ENCODE measurements at regions not wholly inside any gene's neighbourhood (a gene's known extent, or its start where the extent isn't known, plus 50 kb on each side); places are given as distances from the start of the nearest gene placed in this dataset.
"Not testable (repeated sequence)": the region's sequence is repeated elsewhere in the genome, so short reads cannot be mapped to it uniquely, and the experiment has no call there.

- no peaks in the 10 kb centered on the region for H3K9me3 ChIP-seq (ENCODE audit: control insufficient read depth, low read length)
- DNase-seq (no peak), ATAC-seq (no peak)
- 93% methylated on average over 3 of the region's 3 CpGs for WGBS
- intact Hi-C loops (cut with DNase I) = no loop called here
- H3K27me3 ChIP-seq (ENCODE audit: control insufficient read depth, insufficient read depth) = no peaks in the 10 kb centered on the region
- no peak overlapping the region for H3K4me3 ChIP-seq (ENCODE audit: low read length)
- no peaks in the 10 kb centered on the region for H3K4me1 ChIP-seq (ENCODE audit: control insufficient read depth, insufficient read depth, low read length)
- no peak overlapping the region for H3K27ac ChIP-seq (ENCODE audit: low read length)
These were observed 78.0 kb upstream of the LHFPL2 start for GRCh38 chr5:78726571-78726970.

GRCh38 chr5:78726003-78726402 is 77.4 kb upstream of the LHFPL2 start:
- H3K4me1 ChIP-seq (ENCODE audit: control insufficient read depth, insufficient read depth, low read length) = no peaks in the 10 kb centered on the region
- no peak for ATAC-seq

GRCh38 chr5:78724061-78724460 is 75.5 kb upstream of the LHFPL2 start:
- no peaks in the 10 kb centered on the region for H3K4me1 ChIP-seq (ENCODE audit: control insufficient read depth, insufficient read depth, low read length)
- H3K27ac ChIP-seq (ENCODE audit: low read length) = no peak overlapping the region
- no peaks in the 10 kb centered on the region for H3K27me3 ChIP-seq (ENCODE audit: control insufficient read depth, insufficient read depth)
- no peak overlapping the region for H3K4me3 ChIP-seq (ENCODE audit: low read length)
- H3K9me3 ChIP-seq (ENCODE audit: control insufficient read depth, low read length) = no peaks in the 10 kb centered on the region
- ATAC-seq (no peak), DNase-seq (no peak)
- intact Hi-C loops (cut with DNase I) = no loop called here

More at GRCh38 chr5:78726003-78726402, 77.4 kb upstream of the LHFPL2 start:
- no peak overlapping the region for H3K27ac ChIP-seq (ENCODE audit: low read length)
- no peaks in the 10 kb centered on the region for H3K9me3 ChIP-seq (ENCODE audit: control insufficient read depth, low read length)
- DNase-seq = no peak
- WGBS = 96% methylated on average over 3 of the region's 3 CpGs
- no peak overlapping the region for H3K4me3 ChIP-seq (ENCODE audit: low read length)
- no peaks in the 10 kb centered on the region for H3K27me3 ChIP-seq (ENCODE audit: control insufficient read depth, insufficient read depth)
- intact Hi-C loops (cut with DNase I) = no loop called here

DNA sequence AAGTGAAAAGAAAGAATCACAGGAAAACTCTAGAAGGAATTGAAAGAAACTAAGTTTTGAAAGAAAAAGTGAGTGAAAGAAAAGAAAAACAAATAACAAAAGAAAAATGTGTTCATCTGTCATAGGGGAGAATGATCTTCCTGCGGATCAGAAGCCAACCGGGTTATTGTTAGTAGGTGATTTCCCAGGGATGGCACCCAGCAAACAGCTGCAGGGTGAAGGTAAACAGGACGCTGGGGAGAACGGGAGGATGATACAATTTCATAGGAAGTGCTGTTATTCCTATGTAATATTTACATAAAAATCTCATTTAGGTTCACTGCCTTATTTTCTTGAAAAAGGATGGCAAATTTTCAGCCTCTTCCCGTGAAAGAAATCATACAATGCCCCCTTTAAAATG is 72.4 kb upstream of the LHFPL2 start:
- Histone ChIP-seq H3K27me3 (ENCODE audit: control insufficient read depth, insufficient read depth) (no peaks in the 10 kb centered on the region), H3K9me3 (ENCODE audit: control insufficient read depth, low read length) (no peaks in the 10 kb centered on the region), H3K4me1 (ENCODE audit: control insufficient read depth, insufficient read depth, low read length) (no peaks in the 10 kb centered on the region), H3K4me3 (ENCODE audit: low read length) (no peak overlapping the region), H3K27ac (ENCODE audit: low read length) (no peak overlapping the region)
- WGBS = 66% methylated on average over 5 of the region's 5 CpGs
- intact Hi-C loops (cut with DNase I) = no loop called here
- ATAC-seq = no peak
- no peak for DNase-seq

- H3K27ac ChIP-seq (ENCODE audit: low read length) = no peak overlapping the region
- intact Hi-C loops (cut with DNase I) = no loop called here
- no peaks in the 10 kb centered on the region for H3K4me1 ChIP-seq (ENCODE audit: control insufficient read depth, insufficient read depth, low read length)
- H3K9me3 ChIP-seq (ENCODE audit: control insufficient read depth, low read length) = no peaks in the 10 kb centered on the region
- no peak for DNase-seq
- peak; percentile 36 to 38 for ATAC-seq
- 49% methylated on average over 9 of the region's 9 CpGs for WGBS
- no peaks in the 10 kb centered on the region for H3K27me3 ChIP-seq (ENCODE audit: control insufficient read depth, insufficient read depth)
- no peak overlapping the region for H3K4me3 ChIP-seq (ENCODE audit: low read length)
These were observed 71.8 kb upstream of the LHFPL2 start for GRCh38 chr5:78720227-78720985.

DNA sequence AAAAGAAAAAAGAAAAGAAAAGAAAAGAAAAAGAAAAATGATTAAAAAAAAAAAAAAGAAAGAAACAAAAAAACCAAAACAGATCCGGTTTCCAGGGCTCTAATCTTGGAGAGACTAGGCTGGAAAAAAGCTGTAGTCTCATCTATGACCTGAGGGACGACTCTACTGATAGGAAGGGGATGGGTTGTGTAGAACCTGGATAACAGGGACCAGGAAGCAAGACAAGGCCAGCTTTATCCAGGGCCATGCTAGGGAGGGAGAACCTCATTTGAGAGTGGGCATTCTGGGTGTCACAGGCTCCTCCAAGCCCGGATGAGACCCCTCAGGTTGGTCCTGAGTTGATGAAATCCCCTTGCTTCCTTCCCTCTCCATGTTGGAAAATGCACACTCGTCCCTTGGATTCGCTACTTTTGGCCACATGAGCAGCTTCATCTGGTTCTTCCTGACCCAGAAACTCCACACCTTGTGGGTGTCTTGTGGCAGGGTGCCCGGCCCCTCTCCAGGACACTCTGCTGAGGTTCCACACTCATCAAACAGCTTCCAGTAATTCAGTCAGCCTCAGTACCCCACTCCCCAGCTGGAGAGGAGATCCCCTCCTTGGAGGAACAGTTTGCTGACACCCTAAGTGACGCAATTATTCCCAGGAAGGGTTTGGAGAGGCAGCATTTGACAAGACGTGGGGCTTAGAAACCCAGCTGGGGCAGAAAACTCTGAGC is 71.1 kb upstream of the LHFPL2 start:
- WGBS = 84% methylated on average over 8 of the region's 8 CpGs
- Histone ChIP-seq H3K9me3 (ENCODE audit: control insufficient read depth, low read length) (no peaks in the 10 kb centered on the region), H3K4me3 (ENCODE audit: low read length) (no peak overlapping the region), H3K27me3 (ENCODE audit: control insufficient read depth, insufficient read depth) (no peaks in the 10 kb centered on the region), H3K27ac (ENCODE audit: low read length) (no peak overlapping the region), H3K4me1 (ENCODE audit: control insufficient read depth, insufficient read depth, low read length) (no peaks in the 10 kb centered on the region)
- ATAC-seq (peak in 1 of 2 donors; percentile 59), DNase-seq (no peak)
- intact Hi-C loops (cut with DNase I) = no loop called here

DNA sequence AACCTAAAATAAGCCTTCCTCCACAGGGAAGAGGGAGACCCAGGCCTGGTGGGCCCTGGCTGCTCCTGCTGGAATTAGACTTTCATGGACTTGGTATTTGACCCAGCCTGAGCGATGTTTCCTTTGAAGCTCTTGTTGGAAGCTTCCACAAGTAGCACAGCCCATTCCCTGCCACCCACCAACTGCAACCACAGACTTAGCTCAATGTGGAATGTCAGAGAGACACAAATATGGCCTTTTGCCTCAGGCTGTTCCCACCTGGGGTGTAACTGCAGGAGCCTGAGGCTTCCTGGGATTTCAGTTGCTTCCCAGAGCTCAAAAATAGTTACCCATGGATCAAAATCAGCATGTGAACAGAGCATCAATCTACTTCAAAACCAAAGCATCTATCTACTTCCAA is 70.3 kb upstream of the LHFPL2 start:
- no peaks in the 10 kb centered on the region for H3K4me1 ChIP-seq (ENCODE audit: control insufficient read depth, insufficient read depth, low read length)
- no peaks in the 10 kb centered on the region for H3K27me3 ChIP-seq (ENCODE audit: control insufficient read depth, insufficient read depth)
- ATAC-seq (no peak), DNase-seq (no peak)
- H3K9me3 ChIP-seq (ENCODE audit: control insufficient read depth, low read length) = no peaks in the 10 kb centered on the region
- no peak overlapping the region for H3K27ac ChIP-seq (ENCODE audit: low read length)
- H3K4me3 ChIP-seq (ENCODE audit: low read length) = no peak overlapping the region
- intact Hi-C loops (cut with DNase I) = no loop called here
- WGBS = 93% methylated on average over 1 of the region's 1 CpG

DNA sequence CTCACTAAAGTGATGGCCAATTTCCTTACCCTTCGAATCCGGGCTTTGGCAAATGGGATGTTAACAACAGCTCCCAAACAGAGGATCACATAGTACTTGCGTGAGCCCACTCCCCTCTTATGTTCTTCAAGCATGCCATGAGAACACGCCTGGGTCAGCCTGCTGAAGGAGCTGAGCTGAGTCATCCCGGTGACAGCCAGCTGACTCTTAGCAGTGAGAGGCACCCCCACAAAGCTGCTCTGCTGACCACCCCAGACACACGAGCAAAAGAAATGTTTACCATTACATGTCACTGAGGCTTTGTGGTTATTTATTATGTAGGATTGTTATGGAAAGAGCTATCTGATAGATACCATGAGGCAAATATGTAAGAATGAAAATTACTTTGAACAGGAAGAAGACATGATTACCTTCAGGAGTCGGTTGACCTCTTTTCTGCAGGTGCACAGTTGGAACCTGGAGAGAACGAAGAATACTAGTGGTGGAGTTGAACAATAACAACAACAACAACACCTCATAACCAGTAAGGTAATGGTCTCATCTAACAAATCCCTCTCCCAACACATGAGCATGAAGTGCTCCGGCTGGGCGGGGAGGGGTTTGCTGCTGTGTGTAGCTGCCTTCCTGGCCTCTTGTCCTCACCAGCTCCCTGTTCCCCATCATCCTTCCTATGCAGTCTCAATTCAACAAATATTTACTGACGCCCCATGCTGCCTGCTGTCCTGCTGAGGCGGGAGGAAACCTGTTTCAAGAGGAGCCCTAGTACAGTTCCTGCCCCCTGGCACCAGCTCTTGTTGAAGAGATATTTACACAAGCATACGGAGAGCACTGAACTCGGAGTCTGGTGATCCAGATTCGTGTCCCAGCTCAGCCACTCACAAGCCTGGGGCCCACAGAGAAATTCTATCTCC is 69.4 kb upstream of the LHFPL2 start:
- Histone ChIP-seq H3K9me3 (ENCODE audit: control insufficient read depth, low read length) (no peaks in the 10 kb centered on the region), H3K4me1 (ENCODE audit: control insufficient read depth, insufficient read depth, low read length) (no peaks in the 10 kb centered on the region), H3K27ac (ENCODE audit: low read length) (no peak overlapping the region), H3K4me3 (ENCODE audit: low read length) (no peak overlapping the region), H3K27me3 (ENCODE audit: control insufficient read depth, insufficient read depth) (no peaks in the 10 kb centered on the region)
- 89% methylated on average over 15 of the region's 15 CpGs for WGBS
- no peak for DNase-seq
- intact Hi-C loops (cut with DNase I) = no loop called here
- ATAC-seq = no peak

GRCh38 chr5:78716206-78716605 is 67.6 kb upstream of the LHFPL2 start:
- H3K27me3 ChIP-seq (ENCODE audit: control insufficient read depth, insufficient read depth) = no peaks in the 10 kb centered on the region
- no peak overlapping the region for H3K27ac ChIP-seq (ENCODE audit: low read length)
- DNase-seq (no peak), ATAC-seq (no peak)
- H3K4me3 ChIP-seq (ENCODE audit: low read length) = no peak overlapping the region
- WGBS = 74% methylated on average over 1 of the region's 1 CpG
- intact Hi-C loops (cut with DNase I) = no loop called here
- H3K9me3 ChIP-seq (ENCODE audit: control insufficient read depth, low read length) = no peaks in the 10 kb centered on the region
- H3K4me1 ChIP-seq (ENCODE audit: control insufficient read depth, insufficient read depth, low read length) = no peaks in the 10 kb centered on the region

DNA sequence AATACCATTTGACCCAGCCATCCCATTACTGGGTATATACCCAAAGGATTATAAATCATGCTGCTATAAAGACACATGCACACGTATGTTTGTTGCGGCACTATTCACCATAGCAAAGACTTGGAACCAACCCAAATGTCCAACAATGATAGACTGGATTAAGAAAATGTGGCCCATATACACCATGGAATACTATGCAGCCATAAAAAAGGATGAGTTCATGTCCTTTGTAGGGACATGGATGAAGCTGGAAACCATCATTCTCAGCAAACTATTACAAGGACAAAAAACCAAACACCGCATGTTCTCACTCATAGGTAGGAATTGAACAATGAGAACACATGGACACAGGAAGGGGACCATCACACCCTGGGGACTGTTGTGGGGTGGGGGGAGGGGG is 66.8 kb upstream of the LHFPL2 start:
- ATAC-seq; H3K4me3 ChIP-seq (ENCODE audit: low read length); H3K27me3 ChIP-seq (ENCODE audit: control insufficient read depth, insufficient read depth); H3K9me3 ChIP-seq (ENCODE audit: control insufficient read depth, low read length); H3K27ac ChIP-seq (ENCODE audit: low read length); DNase-seq; H3K4me1 ChIP-seq (ENCODE audit: control insufficient read depth, insufficient read depth, low read length); intact Hi-C loops (cut with DNase I): not testable (repeated sequence)
- 90% methylated on average over 3 of the region's 3 CpGs for WGBS

DNA sequence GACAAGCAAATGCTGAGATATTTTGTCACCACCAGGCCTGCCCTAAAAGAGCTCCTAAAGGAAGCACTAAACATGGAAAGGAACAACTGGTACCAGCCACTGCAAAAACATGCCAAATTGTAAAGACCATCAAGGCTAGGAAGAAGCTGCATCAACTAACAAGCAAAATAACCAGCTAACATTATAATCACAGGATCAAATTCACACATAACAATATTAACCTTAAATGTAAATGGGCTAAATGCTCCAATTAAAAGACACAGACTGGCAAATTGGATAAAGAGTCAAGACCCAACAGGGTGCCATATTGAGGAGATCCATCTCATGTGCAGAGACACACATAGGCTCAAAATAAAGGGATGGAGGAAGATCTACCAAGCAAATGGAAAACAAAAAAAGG is 63.1 kb upstream of the LHFPL2 start:
- DNase-seq; intact Hi-C loops (cut with DNase I); ATAC-seq: not testable (repeated sequence)

More for the DNA sequence above, 63.1 kb upstream of the LHFPL2 start:
- H3K4me3 ChIP-seq (ENCODE audit: low read length); H3K27me3 ChIP-seq (ENCODE audit: control insufficient read depth, insufficient read depth); H3K9me3 ChIP-seq (ENCODE audit: control insufficient read depth, low read length); H3K4me1 ChIP-seq (ENCODE audit: control insufficient read depth, insufficient read depth, low read length); H3K27ac ChIP-seq (ENCODE audit: low read length): not testable (repeated sequence)

Data from right cardiac atrium (tissue), 5 donors.